Body of pancreas (tissue), 4 donors: ENCODE measurements at regions not wholly inside any gene's neighbourhood (a gene's known extent, or its start where the extent isn't known, plus 50 kb on each side); places are given as distances from the start of the nearest gene placed in this dataset.
A peak's percentile ranks its signal among the peaks of the same experiment; 100 is the strongest.

Source experiments
- ATAC-seq: fragments of 150-250 bp; one replicate; pipeline ENCODE4 v1.9.1; 2016
- DNase-seq, 4 donors: peaks; one replicate each; pipeline ENCODE4 v3.0.0-alpha.2; 2019
- H3K27ac ChIP-seq, 4 donors: fragments of 200-600 bp; sonication (generic); 1 replicate in 3 of 4; 2 replicates in 1 of 4; pipeline versions ENCODE4 v1.5.1 to v1.6.1; 2016 to 2019; ENCODE audit warnings: mild to moderate bottlenecking in 1 of 4, mixed read lengths in 1 of 4, moderate library complexity in 1 of 4
- H3K27me3 ChIP-seq, 2 donors: fragments of 200-600 bp; sonication (generic); one replicate each; pipeline ENCODE4 v1.6.0; 2016; ENCODE audit warnings: mild to moderate bottlenecking in 1 of 2
- H3K36me3 ChIP-seq, 2 donors: fragments of 200-600 bp; sonication (generic); replicated peaks in 1 of 2; 2 replicates each; pipeline ENCODE4 v1.5.1; 2016; ENCODE audit warnings: low read depth in 2 of 2; ENCODE audit not compliant: insufficient read depth in 1 of 2
- H3K4me1 ChIP-seq: fragments of 200-600 bp; sonication (generic); one replicate; pipeline ENCODE4 v1.6.0; 2016
- H3K4me3 ChIP-seq, 2 donors: fragments of 200-600 bp; sonication (generic); 1 replicate in 1 of 2; 2 replicates in 1 of 2; pipeline ENCODE4 v1.5.1; 2016 to 2019
- H3K9me3 ChIP-seq, 3 donors: fragments of 200-600 bp; sonication (generic); 1 replicate in 2 of 3; 2 replicates in 1 of 3; pipeline ENCODE4 v1.5.1; 2016
- CTCF ChIP-seq, 7 experiments: fragments of 450-650 bp in 4 of 7; fragments of 200-600 bp in 3 of 7; sonication (generic) in 3 of 7; IDR thresholded peaks; one replicate each; pipeline ENCODE4 v1.5.1; 2016 to 2019; ENCODE audit warnings: antibody characterized with exemption in 7 of 7
- POLR2A ChIP-seq, 3 donors: fragments of 450-650 bp; IDR thresholded peaks; one replicate each; pipeline ENCODE4 v1.6.1; 2016; ENCODE audit warnings: antibody characterized with exemption in 3 of 3, mild to moderate bottlenecking in 2 of 3
- WGBS, 2 donors: methylation state at CpG; one replicate each; pipeline ENCODE4 v1.1.5; 2017; 5-methylcytosine and 5-hydroxymethylcytosine counted together
- intact Hi-C: fragments of 100-400 bp; cut with DNase I; formaldehyde crosslinking; loops from one replicate; pipeline ENCODE4 v1.15.1; 2023

- DNase-seq (no peak), ATAC-seq (no peak)
- Histone ChIP-seq H3K9me3 (no peaks in the 10 kb centered on the region), H3K4me3 (no peak overlapping the region), H3K27me3 (no peaks in the 10 kb centered on the region), H3K4me1 (no peaks in the 10 kb centered on the region), H3K36me3 (no peaks in the 10 kb centered on the region), H3K27ac (no peak overlapping the region)
- intact Hi-C loops, result no loop called here
- no peak for TF ChIP-seq POLR2A (IDR thresholded peaks at IDR 0.05)
- no peak for TF ChIP-seq CTCF (IDR thresholded peaks at IDR 0.05)
These were observed 348.5 kb downstream of the KCNJ2 start for GRCh38 chr17:70517816-70518215.

DNA sequence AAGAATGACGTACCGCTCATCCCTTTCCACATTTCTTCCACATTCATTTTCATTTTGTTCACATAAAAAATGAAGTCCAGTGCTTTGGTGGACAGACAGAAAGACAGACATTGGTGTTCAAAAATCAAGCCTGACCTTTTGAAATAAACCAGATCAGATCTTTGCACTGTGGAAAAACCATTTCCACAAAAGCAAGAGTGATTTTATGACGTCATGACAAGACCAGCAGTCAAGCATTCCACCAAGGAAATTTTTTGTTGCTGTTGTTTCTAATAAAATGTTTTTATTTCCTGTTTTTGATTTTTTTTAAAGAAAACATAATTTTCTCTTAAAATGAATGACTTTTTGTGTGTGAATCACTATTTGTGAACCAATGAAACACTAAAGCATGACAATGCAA lies 350.0 kb downstream of the KCNJ2 start:
- Histone ChIP-seq H3K27me3 (no peaks in the 10 kb centered on the region), H3K36me3 (no peaks in the 10 kb centered on the region), H3K4me3 (no peak overlapping the region), H3K4me1 (no peaks in the 10 kb centered on the region), H3K27ac (no peak overlapping the region), H3K9me3 (no peaks in the 10 kb centered on the region)
- no peak for ATAC-seq
- intact Hi-C loops, result no loop called here
- DNase-seq, result no peak
- 82 to 87% methylated on average over 3 of the region's 3 CpGs for WGBS, 2 donors
- TF ChIP-seq POLR2A (IDR thresholded peaks at IDR 0.05) (no peak), CTCF (IDR thresholded peaks at IDR 0.05) (no peak)

DNA sequence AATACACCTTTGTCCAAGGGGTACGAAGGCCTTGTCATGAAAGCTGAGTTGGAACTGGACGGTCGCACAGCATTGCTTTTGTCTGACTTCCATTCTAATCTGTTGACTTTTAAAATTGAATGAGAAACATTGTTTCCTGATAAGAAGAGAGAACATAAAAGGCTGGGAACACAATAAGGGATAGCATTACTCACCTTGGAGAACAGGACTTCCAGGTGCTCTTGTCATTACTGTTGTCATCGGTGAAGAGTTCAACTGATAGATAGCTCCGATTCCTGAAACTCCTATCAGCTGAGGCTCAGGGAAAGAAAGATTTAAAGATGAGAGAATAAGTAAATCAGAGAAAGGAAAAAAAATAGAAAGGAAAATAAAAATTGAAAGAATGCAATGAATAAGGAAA lies 351.1 kb downstream of the KCNJ2 start:
- H3K9me3 ChIP-seq, result no peaks in the 10 kb centered on the region
- no peak overlapping the region for H3K4me3 ChIP-seq
- H3K4me1 ChIP-seq, result no peaks in the 10 kb centered on the region
- TF ChIP-seq POLR2A (IDR thresholded peaks at IDR 0.05) (no peak), CTCF (IDR thresholded peaks at IDR 0.05) (no peak)
- H3K27ac ChIP-seq, result no peak overlapping the region
- ATAC-seq (no peak), DNase-seq (no peak)
- H3K36me3 ChIP-seq, result no peaks in the 10 kb centered on the region
- 66 to 72% methylated on average over 5 of the region's 5 CpGs for WGBS, 2 donors
- intact Hi-C loops, result no loop called here
- H3K27me3 ChIP-seq, result no peaks in the 10 kb centered on the region

- ATAC-seq, result no peak
- Histone ChIP-seq H3K27me3 (no peaks in the 10 kb centered on the region), H3K36me3 (no peaks in the 10 kb centered on the region), H3K4me3 (no peak overlapping the region), H3K27ac (no peak overlapping the region), H3K4me1 (no peaks in the 10 kb centered on the region), H3K9me3 (no peaks in the 10 kb centered on the region)
- 74 to 84% methylated on average over 4 of the region's 4 CpGs for WGBS, 2 donors
- intact Hi-C loops, result no loop called here
- no peak for TF ChIP-seq CTCF (IDR thresholded peaks at IDR 0.05)
- TF ChIP-seq POLR2A (IDR thresholded peaks at IDR 0.05), result no peak
- no peak for DNase-seq
These were observed 351.6 kb downstream of the KCNJ2 start for GRCh38 chr17:70520956-70521355.

DNA sequence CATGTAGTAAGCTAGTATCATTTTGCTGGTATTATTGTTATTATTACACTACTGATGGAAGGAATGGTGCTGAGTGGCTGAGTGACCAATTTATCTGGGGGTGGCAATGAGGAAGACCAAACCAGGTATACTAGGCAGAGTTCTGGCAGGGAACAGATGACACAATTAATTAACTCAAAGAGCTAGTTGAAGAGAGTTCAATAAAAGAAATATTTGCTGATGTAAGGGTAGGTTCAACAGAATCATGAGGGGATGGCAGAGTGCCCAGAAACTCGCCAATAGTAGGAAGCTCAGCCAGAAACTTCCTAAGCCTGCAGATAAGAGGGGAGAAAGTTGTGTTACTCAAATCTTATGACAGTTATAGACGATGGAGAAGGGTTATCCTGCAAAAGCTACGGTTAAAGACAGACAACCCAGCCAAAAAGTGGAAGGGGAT lies 352.5 kb downstream of the KCNJ2 start:
- no peak for TF ChIP-seq CTCF (IDR thresholded peaks at IDR 0.05)
- no peak for TF ChIP-seq POLR2A (IDR thresholded peaks at IDR 0.05)
- WGBS, 2 donors, result 0% methylated on average over 3 of the region's 3 CpGs
- Histone ChIP-seq H3K36me3 (no peaks in the 10 kb centered on the region), H3K4me3 (no peak overlapping the region), H3K4me1 (no peaks in the 10 kb centered on the region), H3K9me3 (no peaks in the 10 kb centered on the region), H3K27ac (no peak overlapping the region), H3K27me3 (no peaks in the 10 kb centered on the region)
- intact Hi-C loops, result no loop called here
- peak; percentile 50 for ATAC-seq
- peak; percentile 50 to 69 (median 64) for DNase-seq
